NT2/D1 (cell line): ENCODE measurements at regions not wholly inside any gene's neighbourhood (a gene's known extent, or its start where the extent isn't known, plus 50 kb on each side); places are given as distances from the start of the nearest gene placed in this dataset.

Experiments
- SUZ12 ChIP-seq: IDR thresholded peaks from 2 replicates; pipeline ENCODE4 v1.6.1; 2011; ENCODE audit not compliant: insufficient read length, insufficient read depth; ENCODE audit errors: extremely low read depth
- YY1 ChIP-seq: IDR thresholded peaks from 2 replicates; pipeline ENCODE4 v1.6.1; 2011; ENCODE audit not compliant: insufficient read length, insufficient read depth
- ZNF274 ChIP-seq: IDR thresholded peaks from 2 replicates; pipeline ENCODE4 v1.6.1; 2011; ENCODE audit warnings: mild to moderate bottlenecking, low read depth, low read length

DNA sequence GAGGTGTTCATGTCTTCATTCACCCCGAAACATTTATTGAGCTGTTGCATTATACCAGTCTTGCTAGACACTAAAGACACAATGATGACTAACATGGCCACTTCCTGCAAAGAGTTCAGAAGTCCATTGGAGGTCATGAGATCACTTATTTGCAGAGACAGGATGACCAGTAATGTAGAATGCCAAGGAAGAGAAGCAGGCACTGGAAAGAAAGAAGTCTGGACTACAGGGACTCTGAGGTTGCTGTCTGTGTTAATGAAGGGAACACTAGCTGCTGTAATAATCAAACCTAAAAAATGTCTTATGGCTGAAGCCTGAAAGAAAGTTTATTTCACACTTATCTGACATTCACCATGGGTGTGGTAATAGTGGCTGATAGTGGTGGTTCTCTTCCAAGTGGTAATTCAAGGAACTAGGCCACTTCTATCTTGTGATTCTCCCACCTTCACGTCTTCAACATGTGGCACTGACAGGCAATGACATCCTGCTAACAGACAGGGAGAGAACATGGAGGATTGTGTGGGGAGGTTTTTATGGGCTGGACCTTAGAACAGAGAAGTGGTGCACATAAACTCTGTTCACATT is 89.2 kb upstream of the MKLN1 start:
- TF ChIP-seq ZNF274, result no peak
- no peak for TF ChIP-seq YY1
- TF ChIP-seq SUZ12, result no peak
